T-helper 9 cell (primary cell): ENCODE measurements at regions not wholly inside any gene's neighbourhood (a gene's known extent, or its start where the extent isn't known, plus 50 kb on each side); places are given as distances from the start of the nearest gene placed in this dataset.
A peak's percentile ranks its signal among the peaks of the same experiment; 100 is the strongest.
"Not testable (repeated sequence)": the region's sequence is repeated elsewhere in the genome, so short reads cannot be mapped to it uniquely, and the experiment has no call there.

Experiments used
- DNase-seq: peaks from one replicate; pipeline ENCODE4 v3.0.0-alpha.2; 2020

GRCh38 chr21:36207577-36208320 lies 51.1 kb downstream of the DOP1B start:
- DNase-seq = no peak

DNA sequence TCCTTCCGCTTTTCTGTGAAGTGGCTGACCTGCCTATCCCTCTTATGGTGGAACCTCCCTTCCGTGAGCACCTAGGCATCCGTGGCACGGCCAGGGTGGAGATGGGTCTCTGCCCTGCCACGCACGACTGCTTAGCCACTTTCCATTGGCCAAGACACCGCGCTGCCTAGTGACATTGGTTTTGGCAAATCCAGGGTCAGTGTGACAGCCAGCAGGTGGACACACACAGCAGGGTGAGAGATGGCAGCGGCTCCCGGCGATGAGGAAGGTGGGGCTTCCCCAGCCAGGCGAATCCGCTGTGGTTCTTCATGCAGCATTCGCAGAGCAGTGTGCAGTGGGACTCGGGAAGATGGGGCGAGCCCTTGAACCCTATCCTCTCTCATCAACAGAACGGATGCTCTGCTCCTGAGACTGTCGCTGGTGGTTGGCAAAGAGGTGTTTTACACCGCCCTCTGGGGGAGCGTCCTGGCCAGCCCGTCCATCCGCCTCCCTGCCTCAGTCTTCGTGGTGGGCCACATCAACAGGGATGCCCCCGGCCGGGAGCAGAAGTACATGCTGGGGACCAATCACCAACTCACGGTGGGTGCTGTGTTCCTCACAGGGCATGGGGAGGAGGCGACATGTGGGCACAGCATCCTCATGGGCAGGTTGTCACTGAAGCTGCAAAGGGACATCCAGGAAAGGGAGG lies 51.8 kb downstream of the DOP1B start:
- DNase-seq = no peak

GRCh38 chr21:36209626-36210171 lies 53.1 kb downstream of the DOP1B start:
- peak; percentile 23 for DNase-seq

- no peak for DNase-seq
Measured at GRCh38 chr21:36210779-36211659, 54.4 kb downstream of the DOP1B start.

DNA sequence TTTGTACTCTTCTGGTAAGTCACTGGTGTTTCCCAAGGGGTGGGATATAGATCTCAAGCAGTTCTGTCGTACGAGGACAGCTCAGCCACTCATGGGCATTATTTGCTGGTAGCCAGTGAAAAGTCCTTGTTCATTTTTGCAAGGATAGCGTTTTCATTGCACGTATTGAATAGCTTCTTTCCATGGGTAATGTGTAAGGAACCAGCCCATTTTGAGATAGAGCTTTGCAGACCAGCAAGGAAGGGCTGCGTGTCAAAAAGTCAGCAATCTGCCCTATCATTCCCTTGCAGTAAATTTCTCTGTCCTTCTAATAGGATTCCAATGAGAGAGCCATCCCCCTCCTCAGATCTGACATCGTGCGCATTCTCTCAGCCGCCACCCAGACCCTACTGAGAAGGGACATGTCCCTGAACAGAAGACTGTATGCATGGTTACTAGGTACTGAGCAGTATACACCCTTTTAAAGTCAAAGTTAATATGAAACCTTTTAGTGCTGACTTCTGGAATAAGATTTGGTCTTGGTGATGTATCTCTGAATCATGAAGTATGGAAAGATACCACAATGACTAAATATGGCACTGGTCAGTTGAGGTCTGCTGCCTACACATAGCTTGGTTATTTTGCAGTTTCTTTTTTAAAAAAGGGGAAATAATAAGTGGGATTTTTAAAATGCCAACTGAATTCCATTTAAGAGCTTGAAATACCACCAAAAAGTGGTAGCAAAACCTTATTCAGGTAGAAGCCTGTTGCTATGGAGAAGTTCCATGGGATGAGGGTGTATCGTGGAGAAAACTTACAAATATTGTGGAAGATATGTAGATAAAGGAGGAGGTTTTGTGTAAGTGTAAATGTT lies 55.3 kb downstream of the DOP1B start:
- DNase-seq = no peak

GRCh38 chr21:36212513-36212780 lies 55.8 kb downstream of the DOP1B start:
- no peak for DNase-seq

- DNase-seq = no peak
Measured at GRCh38 chr21:36214561-36214960, 57.9 kb downstream of the DOP1B start.

DNA sequence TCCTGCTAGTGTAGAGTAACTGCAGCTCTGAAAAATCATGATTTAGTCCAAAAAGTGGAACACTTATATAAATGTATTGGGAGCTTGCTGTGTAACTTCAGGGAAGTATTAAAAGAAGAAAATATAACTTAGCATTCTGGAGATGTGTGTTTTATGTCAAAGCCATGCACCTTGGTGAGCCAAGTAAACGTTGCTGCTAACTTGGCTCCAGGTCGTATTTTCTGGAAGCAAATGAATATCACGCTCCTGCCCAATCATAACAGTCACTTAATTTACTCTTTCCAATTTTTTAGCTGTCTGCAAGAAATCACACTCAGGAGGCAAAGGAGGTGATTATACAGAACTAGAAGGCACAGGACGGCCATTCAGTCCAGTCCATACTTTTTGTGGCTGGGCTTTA lies 61.1 kb downstream of the DOP1B start:
- DNase-seq = no peak

DNA sequence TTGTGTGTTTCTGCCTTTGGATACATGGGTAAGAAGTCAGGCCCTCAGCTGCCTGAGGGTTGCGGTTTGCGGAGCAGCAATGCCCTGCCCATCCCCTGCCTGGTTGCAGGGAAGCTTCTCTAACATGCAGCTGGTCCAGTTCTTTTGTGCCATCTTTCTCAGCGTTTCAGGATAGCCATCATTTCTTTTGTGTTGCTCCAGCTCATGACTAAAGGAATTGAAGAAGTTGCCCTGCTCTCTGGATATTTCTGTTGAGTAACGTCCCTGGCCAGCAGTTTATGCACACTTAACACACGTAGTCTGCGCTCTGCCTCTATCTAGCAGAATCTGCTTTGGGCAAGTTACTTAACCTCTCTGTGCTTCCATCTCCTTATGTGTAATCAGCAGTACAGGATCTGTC lies 62.1 kb downstream of the DOP1B start:
- DNase-seq = no peak

- no peak for DNase-seq
Measured at GRCh38 chr21:36223451-36223850, 66.8 kb downstream of the DOP1B start.

DNA sequence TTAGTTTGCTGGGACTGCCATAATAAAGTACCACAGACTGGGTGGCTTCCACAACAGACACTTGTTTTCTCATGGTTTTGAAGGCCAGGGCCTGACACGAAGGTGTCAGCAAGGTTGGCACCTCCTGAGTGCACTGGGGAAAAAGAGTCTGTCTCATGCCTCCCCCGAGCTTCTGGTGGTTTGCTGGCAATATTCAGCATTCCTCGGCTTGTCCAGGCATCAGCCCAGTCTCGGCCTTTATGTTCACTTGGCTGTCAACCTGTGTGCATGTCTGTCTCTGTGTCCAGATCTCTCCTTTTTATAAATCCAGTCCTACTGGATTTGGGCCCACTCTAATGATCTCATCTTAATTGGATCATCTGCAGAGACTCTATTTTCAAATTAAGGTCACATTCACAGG lies 72.6 kb downstream of the DOP1B start:
- DNase-seq = no peak

- DNase-seq = not testable (repeated sequence)
Measured at GRCh38 chr21:36231444-36231843, 74.8 kb downstream of the DOP1B start.

DNA sequence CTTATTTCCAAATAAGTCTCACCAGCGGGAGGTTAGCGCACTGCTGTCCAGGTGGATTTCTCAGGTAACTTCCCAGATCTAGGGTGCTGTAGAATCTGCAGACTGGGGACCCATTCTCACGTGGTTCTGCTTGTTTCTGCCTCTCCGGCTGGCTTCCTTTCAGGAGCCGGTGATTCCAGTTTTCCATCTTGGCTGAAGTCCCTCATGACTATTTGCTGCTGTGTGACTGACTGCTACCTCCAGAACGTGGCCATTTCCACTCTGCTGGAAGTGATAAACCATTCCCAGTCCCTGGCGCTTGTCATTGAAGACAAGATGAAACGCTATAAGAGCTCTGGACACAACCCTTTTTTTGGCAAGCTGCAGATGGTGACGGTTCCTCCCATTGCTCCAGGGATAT lies 76.0 kb downstream of the DOP1B start:
- DNase-seq = no peak

DNA sequence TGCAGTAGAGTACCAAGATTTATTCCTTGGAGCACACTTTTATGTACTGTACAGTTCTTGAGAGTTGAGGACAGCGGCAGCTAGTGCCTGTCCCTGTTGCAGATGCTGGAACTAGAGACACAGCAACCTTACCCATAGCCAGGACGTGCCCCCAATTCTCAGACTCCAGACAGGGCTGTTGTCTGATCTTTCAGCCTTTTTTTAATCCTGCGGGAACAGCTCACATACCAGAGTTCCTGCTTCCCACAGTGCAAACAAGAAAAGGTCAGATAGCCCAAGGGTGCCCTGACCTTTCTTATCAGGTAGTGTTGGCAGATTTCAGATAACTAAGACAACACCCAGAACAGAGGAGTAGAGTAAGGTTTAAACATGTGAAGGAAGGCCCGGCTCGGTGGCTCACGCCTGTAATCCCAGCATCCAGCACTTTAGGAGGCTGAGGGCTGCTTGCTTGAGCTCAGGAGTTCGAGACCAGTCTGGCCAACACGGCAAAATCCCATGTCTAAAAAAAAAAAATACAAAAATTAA lies 78.5 kb downstream of the DOP1B start:
- no peak for DNase-seq

- DNase-seq = no peak
Measured at GRCh38 chr21:36236052-36236730, 79.6 kb downstream of the DOP1B start.

DNA sequence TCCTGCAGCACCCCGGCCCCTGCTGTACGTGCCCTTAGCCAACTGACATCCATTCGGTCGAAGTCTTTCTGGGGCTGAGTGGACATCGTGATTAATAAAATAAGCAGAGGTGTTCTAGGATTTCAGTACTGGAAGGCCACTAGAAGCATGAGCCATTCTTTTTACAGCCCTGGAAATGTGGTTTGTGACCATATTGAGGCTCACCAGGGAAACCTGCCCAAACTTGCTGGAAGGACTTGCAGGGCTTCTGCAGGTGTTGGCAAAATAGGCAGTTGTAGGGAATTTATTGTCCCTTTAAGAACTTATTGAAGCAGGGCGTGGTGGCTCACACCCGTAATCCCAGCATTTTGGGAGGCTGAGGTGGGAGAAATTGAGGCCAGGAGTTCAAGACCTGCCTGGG lies 80.8 kb downstream of the DOP1B start:
- DNase-seq = no peak

DNA sequence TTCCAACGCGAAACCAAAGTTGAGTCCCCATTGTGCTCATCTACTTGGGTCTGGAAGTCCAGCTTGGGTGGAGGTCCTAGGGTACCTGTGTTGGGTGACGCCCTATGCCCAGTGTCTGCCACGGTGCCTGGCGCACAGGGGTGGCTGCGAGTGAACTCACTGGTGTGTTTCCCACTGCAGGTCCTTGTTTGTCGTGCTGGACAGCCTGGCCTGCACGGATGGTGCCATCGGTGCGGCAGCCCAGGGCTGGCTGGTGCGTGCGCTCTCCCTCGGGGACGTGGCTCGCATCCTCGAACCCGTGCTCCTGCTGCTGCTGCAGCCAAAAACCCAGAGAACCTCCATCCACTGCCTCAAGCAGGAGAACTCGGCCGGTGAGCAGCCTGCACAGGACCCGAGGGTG lies 80.4 kb upstream of the MORC3 start:
- DNase-seq = no peak

GRCh38 chr21:36241717-36242116 lies 78.3 kb upstream of the MORC3 start:
- no peak for DNase-seq

GRCh38 chr21:36245115-36245514 lies 74.9 kb upstream of the MORC3 start:
- DNase-seq = no peak

- no peak for DNase-seq
Measured at GRCh38 chr21:36245649-36246048, 74.3 kb upstream of the MORC3 start.

DNA sequence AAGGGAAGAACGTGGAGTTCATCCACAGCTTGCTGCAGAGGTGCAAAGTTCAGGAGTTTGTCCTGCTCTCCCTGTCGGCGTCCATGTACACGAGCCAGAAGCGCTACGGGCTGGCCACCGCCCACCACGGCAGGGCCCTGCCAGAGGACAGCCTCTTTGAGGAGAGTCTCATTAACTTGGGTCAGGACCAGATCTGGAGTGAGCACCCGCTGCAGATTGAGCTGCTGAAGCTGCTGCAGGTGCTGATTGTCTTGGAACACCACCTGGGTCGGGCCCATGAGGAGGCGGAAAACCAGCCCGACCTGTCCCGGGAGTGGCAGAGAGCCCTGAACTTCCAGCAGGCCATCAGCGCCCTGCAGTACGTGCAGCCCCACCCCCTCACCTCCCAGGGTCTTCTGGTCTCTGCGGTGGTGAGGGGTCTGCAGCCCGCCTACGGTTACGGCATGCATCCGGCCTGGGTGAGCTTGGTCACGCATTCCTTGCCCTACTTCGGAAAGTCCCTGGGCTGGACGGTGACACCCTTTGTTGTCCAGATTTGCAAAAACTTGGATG lies 73.8 kb upstream of the MORC3 start:
- no peak for DNase-seq
